Activated naive CD8-positive, alpha-beta T cell treated with anti-CD3 and anti-CD28 coated beads for 36 hours (primary cell): ENCODE measurements at regions not wholly inside any gene's neighbourhood (a gene's known extent, or its start where the extent isn't known, plus 50 kb on each side); places are given as distances from the start of the nearest gene placed in this dataset.

Experiments used
- DNase-seq: peaks from one replicate; pipeline ENCODE4 v3.0.0; 2021
- H3K27ac Mint-ChIP-seq: one replicate; pipeline ENCODE4 v1.8.0; 2022; ENCODE audit warnings: mild to moderate bottlenecking, moderate library complexity, mixed read lengths
- H3K27me3 Mint-ChIP-seq: one replicate; pipeline ENCODE4 v1.8.0; 2022; ENCODE audit warnings: mild to moderate bottlenecking, mixed read lengths
- H3K36me3 Mint-ChIP-seq: one replicate; pipeline ENCODE4 v1.8.0; 2021; ENCODE audit warnings: mild to moderate bottlenecking, mixed read lengths
- H3K4me1 Mint-ChIP-seq: one replicate; pipeline ENCODE4 v1.8.0; 2021; ENCODE audit warnings: mixed read lengths
- H3K4me3 Mint-ChIP-seq: one replicate; pipeline ENCODE4 v1.8.0; 2022; ENCODE audit warnings: mild to moderate bottlenecking, moderate library complexity, mixed read lengths
- H3K9me3 Mint-ChIP-seq: one replicate; pipeline ENCODE4 v1.8.0; 2022; ENCODE audit warnings: mixed read lengths

DNA sequence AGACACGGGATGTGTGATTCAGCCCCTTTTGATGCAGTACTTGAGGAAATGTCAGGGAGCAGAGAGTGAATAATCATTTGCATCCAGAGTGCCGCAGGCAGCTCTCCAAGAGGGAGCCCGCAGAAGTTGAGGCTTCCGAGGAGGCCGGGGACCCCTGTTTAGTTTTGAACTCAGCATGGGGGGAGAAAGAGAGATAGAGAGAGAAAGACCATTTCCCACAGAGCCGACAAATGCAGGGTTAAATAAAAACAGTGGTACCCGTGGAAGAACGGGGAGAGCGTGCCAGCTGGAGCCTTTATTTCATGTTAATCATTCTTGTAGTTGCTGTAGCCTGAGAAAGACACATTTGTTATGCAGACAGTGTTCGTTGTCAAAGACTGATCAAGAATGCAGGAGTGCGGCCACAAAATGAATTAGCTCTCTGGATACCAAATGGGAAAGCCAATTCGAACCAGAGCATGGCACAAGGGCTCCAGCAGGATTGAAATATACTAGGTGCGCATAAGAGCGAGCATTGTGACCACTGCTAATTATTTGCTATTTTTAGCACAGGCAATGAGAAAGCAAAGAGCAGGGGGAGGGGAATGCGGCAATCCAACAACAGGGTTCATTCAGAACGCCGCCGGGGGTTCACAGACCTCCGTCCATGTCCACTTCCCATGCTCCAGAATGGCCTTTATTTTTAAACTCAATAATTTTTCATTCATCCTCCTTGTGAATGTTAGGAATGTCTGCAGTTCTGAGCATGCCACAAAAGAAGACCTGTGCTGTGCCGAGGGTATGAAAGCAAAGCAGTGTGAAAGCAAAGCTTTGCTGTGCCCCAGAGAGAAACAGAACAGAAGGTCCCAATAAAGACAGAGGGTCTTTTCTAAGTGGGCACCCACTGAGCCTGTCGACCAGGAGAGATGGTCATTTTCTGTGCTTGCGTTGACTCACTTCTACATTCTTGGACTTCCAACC, 243.9 kb upstream of the VCX3A start:
- Mint-ChIP-seq H3K9me3 (no peaks in the 10 kb centered on the region), H3K4me3 (no peak overlapping the region), H3K36me3 (no peaks in the 10 kb centered on the region), H3K4me1 (no peaks in the 10 kb centered on the region), H3K27me3 (no peaks in the 10 kb centered on the region), H3K27ac (no peak overlapping the region)
- no peak for DNase-seq

DNA sequence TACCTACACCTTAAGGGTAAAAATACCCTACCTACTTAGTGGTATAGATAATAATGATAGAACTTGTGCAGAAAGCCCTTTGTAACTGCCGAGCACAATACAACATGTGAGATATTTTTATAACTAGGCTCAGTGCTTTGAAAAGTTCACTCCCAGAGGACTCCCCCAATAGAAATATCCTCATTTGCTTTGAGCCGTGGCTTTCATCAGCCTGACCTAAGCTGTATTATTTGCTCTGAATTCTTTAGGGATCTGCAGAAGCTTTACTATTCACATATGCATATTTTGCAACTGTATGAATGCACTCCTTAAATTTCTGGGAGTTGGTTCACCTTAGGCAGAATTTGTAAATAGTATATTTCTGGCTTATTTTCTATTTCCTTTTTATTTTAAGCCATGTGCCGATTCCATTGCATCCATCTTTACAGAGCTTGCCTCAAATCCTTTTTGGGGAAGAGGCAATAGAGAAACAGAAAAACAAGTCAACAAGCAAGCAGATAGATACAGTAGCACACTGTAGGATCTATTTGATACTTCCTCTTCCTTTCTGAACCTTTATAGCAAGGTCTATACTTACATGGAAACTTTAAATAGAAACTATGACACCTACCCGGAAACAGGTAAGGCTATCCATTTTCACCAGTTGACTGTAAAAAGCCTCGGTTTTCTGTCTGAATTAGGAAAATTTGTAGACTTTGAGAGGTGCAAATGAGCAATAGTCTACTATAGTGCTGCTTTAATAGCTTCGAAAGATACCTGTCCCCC, 242.5 kb upstream of the VCX3A start:
- H3K4me3 Mint-ChIP-seq = no peak overlapping the region
- H3K27me3 Mint-ChIP-seq = no peaks in the 10 kb centered on the region
- no peaks in the 10 kb centered on the region for H3K36me3 Mint-ChIP-seq
- H3K4me1 Mint-ChIP-seq = no peaks in the 10 kb centered on the region
- H3K27ac Mint-ChIP-seq = no peak overlapping the region
- DNase-seq = no peak
- H3K9me3 Mint-ChIP-seq = no peaks in the 10 kb centered on the region

DNA sequence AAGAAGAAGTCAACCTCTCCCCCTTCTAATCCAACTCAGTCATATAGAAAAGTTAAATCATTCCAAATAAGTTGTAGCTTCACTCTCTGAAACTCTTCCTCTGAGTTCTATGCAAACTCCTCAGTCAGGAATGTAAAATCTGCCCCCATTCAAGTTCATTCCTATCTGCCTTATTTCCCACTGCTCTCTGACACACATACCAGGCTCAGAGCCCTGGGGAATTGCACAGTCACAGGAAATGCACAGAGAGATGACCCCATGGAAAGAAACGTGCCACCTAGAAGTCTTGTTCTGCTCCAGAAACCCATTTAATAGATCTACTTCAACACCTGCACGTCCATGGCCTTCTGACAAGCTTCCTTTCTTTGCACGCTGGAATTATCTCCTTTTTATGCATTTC, 236.0 kb upstream of the VCX3A start:
- Mint-ChIP-seq H3K4me1 (no peaks in the 10 kb centered on the region), H3K4me3 (no peak overlapping the region), H3K36me3 (no peaks in the 10 kb centered on the region), H3K9me3 (peaks cover 2% of the 10 kb centered on the region), H3K27me3 (no peaks in the 10 kb centered on the region), H3K27ac (no peak overlapping the region)
- DNase-seq = no peak

DNA sequence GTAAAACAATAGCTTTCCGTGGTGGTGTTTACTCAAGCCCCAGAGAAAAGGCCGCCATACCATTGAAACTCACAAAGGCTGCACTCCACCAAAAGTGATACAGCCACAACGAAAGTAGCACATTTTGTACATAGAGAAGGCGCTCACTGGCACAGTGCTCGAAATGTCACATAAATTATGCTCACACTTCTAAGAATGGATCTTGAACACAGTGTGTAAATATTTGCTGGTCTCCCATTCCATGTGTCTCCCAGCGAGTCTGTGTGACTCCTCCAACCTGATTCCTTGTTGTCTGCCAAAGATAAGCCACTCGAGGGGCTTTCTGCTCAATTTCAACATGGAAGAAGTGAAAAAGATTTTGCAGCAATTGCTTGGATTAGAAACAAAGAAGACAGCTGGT, 234.0 kb upstream of the VCX3A start:
- Mint-ChIP-seq H3K4me3 (no peak overlapping the region), H3K27ac (no peak overlapping the region)

DNA sequence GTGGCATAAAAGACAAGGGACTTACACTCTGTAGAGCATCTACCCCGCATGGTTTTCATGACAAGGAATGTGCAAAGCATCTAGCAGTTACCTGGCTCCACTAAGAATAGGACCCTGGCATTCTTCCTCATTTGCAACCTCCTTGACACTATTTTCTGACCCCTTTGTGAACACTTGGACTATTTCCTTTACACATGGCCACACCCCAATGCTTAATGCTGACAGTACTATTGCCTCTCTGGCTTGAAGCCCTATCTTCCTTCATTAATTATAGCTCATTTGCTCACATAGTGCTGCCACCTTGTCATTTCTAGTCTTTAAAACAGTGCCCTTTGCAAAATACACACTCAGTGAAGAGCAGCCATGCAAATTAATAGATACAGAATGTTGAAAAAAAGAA, 226.3 kb upstream of the VCX3A start:
- Mint-ChIP-seq H3K9me3 (peaks cover 1% of the 10 kb centered on the region), H3K27me3 (no peaks in the 10 kb centered on the region), H3K4me1 (no peaks in the 10 kb centered on the region), H3K27ac (no peak overlapping the region), H3K36me3 (no peaks in the 10 kb centered on the region), H3K4me3 (no peak overlapping the region)
- no peak for DNase-seq

More for the DNA sequence above, 234.0 kb upstream of the VCX3A start:
- Mint-ChIP-seq H3K4me1 (no peaks in the 10 kb centered on the region), H3K36me3 (no peaks in the 10 kb centered on the region), H3K9me3 (peaks cover 2% of the 10 kb centered on the region), H3K27me3 (no peaks in the 10 kb centered on the region)
- DNase-seq = no peak

DNA sequence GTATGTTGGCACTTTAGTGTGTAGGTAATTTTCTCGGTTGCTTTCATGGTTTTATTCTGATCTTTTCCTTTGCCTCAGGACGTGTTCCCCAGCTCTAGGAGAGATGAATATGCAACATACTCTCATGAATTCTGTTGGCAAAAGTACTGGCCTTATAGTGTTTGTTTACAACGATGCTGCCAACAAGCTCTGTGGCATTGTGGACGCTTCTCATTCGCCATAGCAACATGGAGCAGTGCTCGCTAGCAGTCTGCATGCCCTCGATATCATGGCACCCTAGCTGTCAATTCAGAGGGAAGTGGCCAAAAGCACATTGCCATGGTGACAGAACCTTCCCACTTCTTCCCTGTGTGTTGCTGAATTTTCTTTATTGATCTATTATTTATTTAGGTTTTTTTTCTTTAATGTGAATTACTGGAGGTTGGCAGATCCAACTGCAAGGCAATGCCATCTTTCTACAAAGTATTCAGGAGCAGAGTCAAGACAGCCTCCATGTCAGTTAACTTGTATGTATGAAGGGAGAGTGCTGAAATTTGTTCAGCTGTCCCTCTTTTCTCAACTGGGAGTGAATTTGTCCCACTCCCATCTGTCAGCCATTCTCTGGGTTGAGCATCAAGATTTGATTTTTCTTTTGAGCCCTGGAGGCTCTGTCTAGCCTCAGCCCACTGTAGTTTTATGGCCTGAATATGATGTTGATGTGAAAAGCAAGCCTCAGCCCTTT, 224.9 kb upstream of the VCX3A start:
- Mint-ChIP-seq H3K36me3 (no peaks in the 10 kb centered on the region), H3K9me3 (no peaks in the 10 kb centered on the region), H3K27me3 (no peaks in the 10 kb centered on the region), H3K4me1 (no peaks in the 10 kb centered on the region), H3K4me3 (no peak overlapping the region), H3K27ac (no peak overlapping the region)
- no peak for DNase-seq

DNA sequence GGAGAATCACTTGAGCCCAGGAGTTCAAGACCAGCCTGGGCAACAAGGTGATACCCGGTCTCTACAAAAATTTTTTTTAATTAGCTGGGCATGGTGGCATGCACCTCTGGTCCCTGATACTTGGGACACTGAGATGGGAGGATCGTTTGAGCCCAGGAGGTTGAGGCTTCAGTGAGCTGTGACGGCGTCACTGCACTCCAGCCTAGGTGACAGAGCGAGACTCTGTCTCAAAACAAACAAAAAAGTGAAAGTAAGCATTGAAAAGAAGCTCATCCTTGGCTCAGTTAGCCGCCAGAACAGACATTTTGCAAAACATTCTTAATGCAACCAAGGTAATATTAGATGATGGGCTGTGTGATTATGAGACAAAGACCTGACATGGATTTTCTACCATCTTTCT, 223.3 kb upstream of the VCX3A start:
- Mint-ChIP-seq H3K36me3 (no peaks in the 10 kb centered on the region), H3K9me3 (no peaks in the 10 kb centered on the region), H3K27me3 (no peaks in the 10 kb centered on the region), H3K4me3 (no peak overlapping the region), H3K27ac (no peak overlapping the region), H3K4me1 (no peaks in the 10 kb centered on the region)
- DNase-seq = no peak

DNA sequence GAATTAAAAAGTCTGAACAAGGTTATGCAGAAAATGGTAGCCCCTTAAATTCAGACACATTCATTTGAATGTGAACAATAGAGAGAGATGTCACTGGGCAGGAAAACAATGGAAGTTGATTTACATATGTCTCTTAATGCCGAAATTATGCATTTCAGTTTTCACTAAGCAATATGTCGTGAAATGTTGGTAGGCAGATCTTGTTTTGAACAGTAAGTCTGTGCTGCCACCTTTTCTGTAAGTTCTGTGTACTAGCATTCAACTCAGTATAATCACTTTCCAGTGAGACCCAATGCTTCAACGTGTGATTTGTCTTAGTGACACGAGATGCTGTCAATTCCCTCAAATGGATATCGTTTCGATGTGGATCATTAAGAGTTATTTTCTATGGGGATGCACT, 222.7 kb upstream of the VCX3A start:
- Mint-ChIP-seq H3K27ac (no peak overlapping the region), H3K4me1 (no peaks in the 10 kb centered on the region), H3K4me3 (no peak overlapping the region), H3K36me3 (no peaks in the 10 kb centered on the region), H3K9me3 (no peaks in the 10 kb centered on the region), H3K27me3 (no peaks in the 10 kb centered on the region)
- no peak for DNase-seq

DNA sequence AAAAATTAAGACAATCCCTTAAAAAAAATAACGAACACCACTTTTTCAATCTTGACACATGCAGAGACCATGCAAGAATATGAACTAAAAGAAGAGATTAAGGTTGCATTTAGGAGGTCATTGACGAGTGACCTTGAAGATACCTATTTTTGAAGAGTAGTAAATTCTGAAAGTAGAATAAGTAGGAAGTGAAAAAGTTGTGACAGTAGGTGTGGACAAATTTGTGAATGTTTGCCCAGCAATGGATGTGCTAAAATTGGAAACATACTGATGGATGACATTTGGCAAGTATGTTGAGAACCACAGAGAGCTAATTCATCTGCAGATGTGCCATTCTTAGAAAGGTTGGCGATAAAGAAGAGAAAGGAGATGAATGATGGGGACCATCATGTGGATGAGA, 213.7 kb upstream of the VCX3A start:
- H3K27ac Mint-ChIP-seq = no peak overlapping the region
- DNase-seq = no peak
- no peaks in the 10 kb centered on the region for H3K27me3 Mint-ChIP-seq
- no peaks in the 10 kb centered on the region for H3K36me3 Mint-ChIP-seq
- H3K9me3 Mint-ChIP-seq = no peaks in the 10 kb centered on the region
- H3K4me1 Mint-ChIP-seq = no peaks in the 10 kb centered on the region
- H3K4me3 Mint-ChIP-seq = no peak overlapping the region

DNA sequence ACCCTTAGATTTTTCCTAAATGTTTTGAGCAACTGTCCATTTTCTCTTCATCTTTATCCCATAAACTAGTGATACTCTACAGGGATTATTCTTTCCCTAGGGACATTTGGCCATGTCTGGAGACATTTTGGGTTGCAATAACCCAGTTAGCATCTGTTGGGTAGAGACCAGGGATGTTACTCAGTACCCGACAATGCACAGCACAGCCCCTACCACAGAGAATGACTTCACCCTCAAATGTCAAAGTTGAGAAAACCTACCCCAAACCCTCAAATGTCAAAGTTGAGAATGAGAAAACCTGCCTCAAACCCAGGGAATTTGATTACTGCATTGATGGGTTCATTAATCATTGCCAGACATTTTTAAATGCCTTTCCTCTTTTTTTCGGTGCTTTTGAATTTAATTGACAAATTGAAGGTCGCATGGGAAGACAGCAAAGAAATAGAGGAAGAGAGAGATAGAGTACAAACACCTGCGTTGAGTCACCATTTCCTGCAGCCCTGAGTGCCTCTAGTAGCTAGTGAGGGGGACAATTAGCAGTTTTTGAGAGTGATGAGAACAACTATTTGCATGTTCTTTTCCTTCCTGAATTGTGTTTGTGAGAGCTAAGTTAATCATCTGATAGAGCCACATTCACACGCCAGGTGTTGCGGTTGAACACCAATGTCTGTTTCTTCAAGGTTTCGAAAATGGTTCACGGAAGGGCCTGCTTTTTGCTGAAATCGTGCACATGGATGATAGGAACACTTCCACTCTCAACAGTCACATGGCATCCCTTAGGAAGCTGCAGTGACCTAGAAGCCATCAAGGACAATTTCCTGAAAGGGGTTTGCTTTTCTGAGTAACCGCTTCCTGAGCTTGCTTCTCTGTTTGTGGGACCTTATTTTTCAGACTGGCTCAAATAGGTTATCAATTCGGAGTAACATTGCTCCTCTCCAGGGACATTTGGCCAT, 203.9 kb upstream of the VCX3A start:
- no peaks in the 10 kb centered on the region for H3K27me3 Mint-ChIP-seq
- H3K27ac Mint-ChIP-seq = peak overlapping the region; percentile 60
- H3K36me3 Mint-ChIP-seq = no peaks in the 10 kb centered on the region
- peaks cover 5% of the 10 kb centered on the region for H3K4me1 Mint-ChIP-seq
- H3K9me3 Mint-ChIP-seq = no peaks in the 10 kb centered on the region
- DNase-seq = no peak
- H3K4me3 Mint-ChIP-seq = no peak overlapping the region

DNA sequence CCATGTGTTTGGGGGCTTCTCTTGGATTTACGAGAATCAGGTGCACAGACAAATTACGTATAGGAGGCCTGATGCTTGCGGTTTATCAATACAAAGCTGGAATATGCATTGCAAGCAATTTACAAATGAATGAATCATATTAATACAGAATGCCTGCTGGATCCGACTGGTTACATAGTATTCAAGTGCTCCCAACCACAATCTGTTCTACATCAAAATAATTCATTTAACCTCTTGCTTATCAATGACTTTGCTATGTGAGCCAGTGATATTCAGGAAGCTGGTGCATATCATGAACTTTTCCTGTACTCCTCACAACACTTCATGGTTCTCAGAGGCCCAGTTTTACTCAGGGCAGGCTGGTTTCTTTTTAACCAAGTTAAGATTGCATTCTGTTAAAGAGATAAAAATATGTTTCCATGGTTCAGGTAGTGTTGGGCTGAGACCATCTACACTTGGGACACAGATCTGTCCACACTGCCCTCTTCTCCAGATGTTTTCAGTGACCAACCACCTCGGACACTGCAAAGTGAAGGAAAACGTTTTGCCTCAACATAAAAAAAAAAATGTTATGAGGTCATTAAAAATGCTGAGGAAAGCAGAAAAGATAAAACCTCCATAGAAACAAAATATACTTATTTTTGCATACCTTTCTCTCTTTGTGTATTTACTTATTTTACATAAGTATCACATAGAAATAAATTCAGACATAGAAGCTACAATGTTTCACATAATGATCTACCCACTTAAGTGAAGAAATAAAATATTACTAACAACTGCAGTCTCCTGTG, 200.1 kb upstream of the VCX3A start:
- no peaks in the 10 kb centered on the region for H3K36me3 Mint-ChIP-seq
- H3K27me3 Mint-ChIP-seq = no peaks in the 10 kb centered on the region
- H3K4me3 Mint-ChIP-seq = no peak overlapping the region
- peaks cover 5% of the 10 kb centered on the region for H3K4me1 Mint-ChIP-seq
- DNase-seq = no peak
- no peaks in the 10 kb centered on the region for H3K9me3 Mint-ChIP-seq
- H3K27ac Mint-ChIP-seq = no peak overlapping the region

DNA sequence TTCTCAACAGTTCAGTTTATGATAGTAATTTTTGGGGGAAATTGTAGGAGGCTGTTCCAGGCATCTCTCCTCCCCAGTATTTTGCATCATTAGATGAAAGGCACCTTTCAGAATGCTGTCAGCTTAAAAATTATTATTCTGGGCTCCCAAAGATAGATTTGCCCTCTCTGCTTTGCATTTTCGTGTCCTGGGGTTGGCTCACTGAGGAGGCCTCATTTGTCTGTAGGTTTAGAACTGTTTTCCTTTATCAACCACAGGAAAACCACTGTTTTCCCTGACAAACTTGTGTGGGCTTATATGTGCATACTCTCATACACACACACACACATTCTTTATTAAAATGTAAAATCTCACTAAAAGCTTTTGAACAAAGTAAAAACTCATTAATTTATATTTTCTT, 197.2 kb upstream of the VCX3A start:
- DNase-seq = no peak
- H3K4me1 Mint-ChIP-seq = no peaks in the 10 kb centered on the region
- H3K9me3 Mint-ChIP-seq = no peaks in the 10 kb centered on the region
- no peaks in the 10 kb centered on the region for H3K36me3 Mint-ChIP-seq
- H3K27me3 Mint-ChIP-seq = no peaks in the 10 kb centered on the region
- no peak overlapping the region for H3K4me3 Mint-ChIP-seq
- H3K27ac Mint-ChIP-seq = no peak overlapping the region

DNA sequence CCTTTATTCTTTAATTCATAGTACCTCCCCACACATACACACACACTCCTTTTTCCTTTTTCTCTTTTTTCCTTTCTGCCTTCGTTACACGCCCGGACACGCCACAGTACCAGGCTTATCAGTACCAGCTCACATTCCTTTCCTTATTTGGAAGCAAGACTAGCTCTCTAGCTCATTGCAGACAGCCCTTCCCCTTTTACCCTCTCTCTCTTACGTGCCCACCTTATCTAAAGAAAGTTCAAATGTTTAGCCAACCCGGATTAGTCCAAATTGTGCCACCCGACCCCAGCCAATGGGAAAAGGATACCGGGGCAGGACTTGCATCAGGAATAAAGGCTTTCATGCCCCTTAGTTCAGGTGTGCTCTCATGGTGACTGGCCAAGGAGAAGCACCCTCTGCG, 194.7 kb upstream of the VCX3A start:
- Mint-ChIP-seq H3K36me3 (no peaks in the 10 kb centered on the region), H3K9me3 (no peaks in the 10 kb centered on the region), H3K4me3 (no peak overlapping the region), H3K27me3 (no peaks in the 10 kb centered on the region), H3K27ac (no peak overlapping the region), H3K4me1 (no peaks in the 10 kb centered on the region)
- no peak for DNase-seq

DNA sequence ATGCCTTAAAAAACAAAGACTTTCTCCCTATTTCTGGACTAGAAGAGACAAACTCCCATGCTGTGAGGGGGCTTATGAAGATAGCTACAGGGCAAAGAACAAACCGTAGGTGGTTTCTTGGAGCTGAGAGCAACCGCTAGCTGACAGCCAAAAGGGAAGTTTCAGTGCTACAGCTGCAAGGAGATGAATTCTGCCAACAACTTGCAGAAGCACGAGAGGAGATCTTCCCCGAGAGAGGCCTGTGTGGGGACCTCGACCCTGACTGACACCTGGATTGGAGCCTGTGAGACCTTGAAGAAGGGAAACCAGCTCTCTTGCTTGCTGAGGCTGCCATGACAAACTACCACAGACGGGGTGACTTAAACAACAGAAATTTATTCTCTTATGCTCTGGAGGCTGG, 183.8 kb upstream of the VCX3A start:
- Mint-ChIP-seq H3K9me3 (no peaks in the 10 kb centered on the region), H3K27me3 (no peaks in the 10 kb centered on the region), H3K27ac (no peak overlapping the region), H3K36me3 (no peaks in the 10 kb centered on the region), H3K4me3 (no peak overlapping the region), H3K4me1 (no peaks in the 10 kb centered on the region)
- no peak for DNase-seq
